ENCODE measurements at regions not wholly inside any gene's neighbourhood (a gene's known extent, or its start where the extent isn't known, plus 50 kb on each side); places are given as distances from the start of the nearest gene placed in this dataset.

GRCh38 chr11:107157146-107157808 is 139.0 kb upstream of the GUCY1A2 start:
- WGBS (ENCODE audit: insufficient coverage, low coverage, missing lambda C conversion rate), result 0% methylated on average over 3 of the region's 3 CpGs
- TF ChIP-seq SIRT6 (IDR thresholded peaks at IDR 0.05; ENCODE audit: low read depth, low read length), result no peak
- no peak for TF ChIP-seq ZNF224 (CRISPR knock-in tag; IDR thresholded peaks at IDR 0.05)
- no peak for TF ChIP-seq KDM2B (CRISPR knock-in tag; IDR thresholded peaks at IDR 0.05)
- TF ChIP-seq FOXP1 (CRISPR knock-in tag; IDR thresholded peaks at IDR 0.05), result no peak
- TF ChIP-seq ZNF695 (CRISPR knock-in tag; IDR thresholded peaks at IDR 0.05), result no peak
- TF ChIP-seq HDAC2 (IDR thresholded peaks at IDR 0.05), result no peak
- TF ChIP-seq ZNF316 (IDR thresholded peaks at IDR 0.05), result peak; percentile 23; the same call in 1 of the 2 replicates
- peak; percentile 57 for TF ChIP-seq MAFF (IDR thresholded peaks at IDR 0.05; ENCODE audit: low read length)
- TF ChIP-seq ZNF41 (CRISPR knock-in tag; conservative IDR thresholded peaks at IDR 0.05), result no peak
- no peak for TF ChIP-seq NFIC (IDR thresholded peaks at IDR 0.05)
- TF ChIP-seq DPF2 (IDR thresholded peaks at IDR 0.05), result no peak
- H3K4me3 ChIP-seq, result no peak overlapping the region

More at GRCh38 chr11:107157146-107157808, 139.0 kb upstream of the GUCY1A2 start:
- Histone ChIP-seq H4K20me1 (replicated peaks; ENCODE audit: control insufficient read depth, insufficient read depth, low read length) (no peaks in the 10 kb centered on the region), H3K4me2 (ENCODE audit: insufficient read depth, low read length) (no peak overlapping the region), H3K9ac (ENCODE audit: insufficient read depth in 1 of 2, low read depth in 2 of 2, low read length in 2 of 2) (no peak overlapping the region), H3K36me3 (ENCODE audit: control insufficient read depth, insufficient read depth, low read length) (no peaks in the 10 kb centered on the region), H3K9me3 (replicated peaks; ENCODE audit: control insufficient read depth, insufficient read depth, low read depth, low read length) (no peaks in the 10 kb centered on the region), H3K27ac (ENCODE audit: extremely low read depth, low read depth, low read length) (no peak overlapping the region), H3K9me1 (ENCODE audit: control insufficient read depth, insufficient read depth, low read length) (no peaks in the 10 kb centered on the region), H2AFZ (ENCODE audit: low read depth, low read length) (no peak overlapping the region), H3K27me3 (ENCODE audit: control insufficient read depth in 2 of 2, insufficient read depth in 2 of 2, low read length in 2 of 2) (no peaks in the 10 kb centered on the region), H3K79me2 (ENCODE audit: control insufficient read depth, insufficient read depth, low read length) (no peaks in the 10 kb centered on the region), H3K4me1 (replicated peaks in 1 of 2; ENCODE audit: control insufficient read depth in 2 of 2, insufficient read depth in 2 of 2, low read length in 2 of 2) (no peaks in the 10 kb centered on the region)
- in situ Hi-C loops (cut with MboI), result no loop called here
- no peak for FAIRE-seq
- intact Hi-C loops (cut with micrococcal nuclease), result no loop called here
- no peak for DNase-seq (ENCODE audit: extremely low read depth in 1 of 4, low spot score in 3 of 4)
- ATAC-seq, result no peak
- ChIA-PET CTCF (ENCODE audit: low intra/inter-chr PET ratio) (no interaction called here), POLR2A (interaction anchor here (0.7 kb wide), 1 partner anchor 16 kb away, joined by 3 read pairs; no protein-coding TSS in a partner anchor)
- no TSS peak for BruUV-seq (replicated peaks)
